ENCODE measurements at regions not wholly inside any gene's neighbourhood (a gene's known extent, or its start where the extent isn't known, plus 50 kb on each side); places are given as distances from the start of the nearest gene placed in this dataset.

DNA sequence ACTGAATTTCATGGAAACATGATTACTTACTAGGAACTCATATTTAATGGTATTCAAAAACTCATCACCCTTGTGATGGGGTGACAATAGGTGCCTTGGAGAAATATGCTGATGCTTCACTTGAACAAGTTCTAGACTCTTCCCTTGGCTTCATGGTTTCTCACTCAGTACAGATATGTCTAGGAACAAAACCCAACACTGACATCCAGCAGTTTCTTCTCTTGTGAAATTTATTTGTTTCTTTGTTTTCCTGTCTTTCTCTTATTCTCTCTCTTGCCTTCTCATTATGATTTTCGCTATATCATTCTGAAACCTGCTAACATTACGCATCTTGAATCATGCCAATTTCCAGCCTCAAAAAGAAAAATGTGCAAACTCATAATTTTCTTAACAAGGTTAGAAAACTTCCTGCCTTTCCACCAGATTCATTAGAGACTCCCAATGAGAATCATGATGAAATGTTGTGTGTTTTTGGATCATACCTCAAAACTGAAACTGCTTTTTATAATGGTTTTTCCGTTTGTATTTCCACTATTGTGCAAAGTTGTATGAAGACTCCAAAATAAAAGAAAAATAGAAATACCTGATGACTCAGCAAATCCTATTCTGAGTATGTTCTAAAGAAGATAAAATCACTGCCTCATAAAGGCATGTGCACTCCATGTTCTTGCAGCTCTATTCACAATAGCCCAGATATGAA, 1021.5 kb downstream of the TMEM121 start (continued):
- TF ChIP-seq, protein P1, sequence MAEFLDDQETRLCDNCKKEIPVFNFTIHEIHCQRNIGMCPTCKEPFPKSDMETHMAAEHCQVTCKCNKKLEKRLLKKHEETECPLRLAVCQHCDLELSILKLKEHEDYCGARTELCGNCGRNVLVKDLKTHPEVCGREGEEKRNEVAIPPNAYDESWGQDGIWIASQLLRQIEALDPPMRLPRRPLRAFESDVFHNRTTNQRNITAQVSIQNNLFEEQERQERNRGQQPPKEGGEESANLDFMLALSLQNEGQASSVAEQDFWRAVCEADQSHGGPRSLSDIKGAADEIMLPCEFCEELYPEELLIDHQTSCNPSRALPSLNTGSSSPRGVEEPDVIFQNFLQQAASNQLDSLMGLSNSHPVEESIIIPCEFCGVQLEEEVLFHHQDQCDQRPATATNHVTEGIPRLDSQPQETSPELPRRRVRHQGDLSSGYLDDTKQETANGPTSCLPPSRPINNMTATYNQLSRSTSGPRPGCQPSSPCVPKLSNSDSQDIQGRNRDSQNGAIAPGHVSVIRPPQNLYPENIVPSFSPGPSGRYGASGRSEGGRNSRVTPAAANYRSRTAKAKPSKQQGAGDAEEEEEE (CRISPR knock-in tag; IDR thresholded peaks at IDR 0.05; ENCODE audit: borderline replicate concordance) = no peak
- TF ChIP-seq ZFP36 (IDR thresholded peaks at IDR 0.05; ENCODE audit: borderline replicate concordance, low read depth, low read length, partially characterized antibody) (no peak), ZNF44 (CRISPR knock-in tag; IDR thresholded peaks at IDR 0.05) (no peak), ZNF468 (CRISPR knock-in tag; IDR thresholded peaks at IDR 0.05) (no peak), BCL6 (CRISPR knock-in tag; IDR thresholded peaks at IDR 0.05) (no peak), MAFK (conservative IDR thresholded peaks at IDR 0.05 in 1 of 2, IDR thresholded peaks at IDR 0.05 in 1 of 2; ENCODE audit: low read length in 2 of 2) (peak; percentile 93 to 97), GTF3A (CRISPR knock-in tag; conservative IDR thresholded peaks at IDR 0.05) (no peak), ZNF761 (CRISPR knock-in tag; conservative IDR thresholded peaks at IDR 0.05) (no peak), ZNF615 (CRISPR knock-in tag; IDR thresholded peaks at IDR 0.05; ENCODE audit: borderline replicate concordance) (no peak), HMGA1 (CRISPR knock-in tag; conservative IDR thresholded peaks at IDR 0.05) (no peak), CBX2 (IDR thresholded peaks at IDR 0.05; ENCODE audit: low read depth, low read length) (no peak), CBX2 (CRISPR knock-in tag; IDR thresholded peaks at IDR 0.05; ENCODE audit: low read depth) (no peak)

DNA sequence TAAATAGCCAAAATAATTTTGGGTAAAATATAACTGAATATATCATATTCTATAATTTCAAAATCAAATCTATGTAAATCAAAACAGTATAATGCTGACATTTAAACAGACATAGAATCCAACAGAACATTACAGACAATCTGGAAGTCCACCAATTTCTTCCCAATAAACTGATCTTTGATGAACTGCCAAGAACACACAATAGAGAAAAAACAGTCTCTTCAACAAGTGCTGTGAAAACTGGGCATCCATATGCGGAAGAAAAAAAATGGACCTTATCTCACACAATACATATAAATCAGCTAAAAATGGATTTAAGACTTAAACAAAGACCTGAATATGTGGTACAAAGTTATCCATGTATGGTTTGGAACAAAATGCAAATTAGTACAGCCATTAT, 1022.7 kb downstream of the TMEM121 start:
- H3K4me2 ChIP-seq (ENCODE audit: low read depth, low read length) = no peak overlapping the region
- intact Hi-C loops (cut with micrococcal nuclease; ENCODE audit: unreplicated experiment) (no loop called here), in situ Hi-C loops (cut with HindIII; ENCODE audit: extremely low pct_ligation_motif_present, low pct_unique_long_range_greater_than_20kb) (no loop called here)
- POLR2A ChIA-PET = no interaction called here
- FAIRE-seq (no peak), ATAC-seq (no peak), DNase-seq (ENCODE audit: low spot score) (no peak)
- BruUV-seq (replicated peaks) = no TSS peak
- CTCF ChIA-PET (ENCODE audit: low intra/inter-chr PET ratio, low total read pairs) = no interaction called here
- no peaks in the 10 kb centered on the region for H3K4me1 ChIP-seq (ENCODE audit: insufficient read depth, low read length)
- H4K20me1 ChIP-seq (ENCODE audit: insufficient read depth, low read length) = no peaks in the 10 kb centered on the region
- H3K79me2 ChIP-seq (ENCODE audit: insufficient read depth, low read length) = no peaks in the 10 kb centered on the region
- no peaks in the 10 kb centered on the region for H3K9me3 ChIP-seq (ENCODE audit: low read length)
- 3% methylated on average over 1 of the region's 1 CpG for WGBS (ENCODE audit: low lambda C conversion rate)
- H3K9ac ChIP-seq (ENCODE audit: insufficient read depth, low read depth, low read length) = no peak overlapping the region
- no peak overlapping the region for H2AFZ ChIP-seq (ENCODE audit: low read length)
- H3K27me3 ChIP-seq (ENCODE audit: control insufficient read depth in 1 of 2, insufficient read depth in 2 of 2, low read length in 2 of 2) = no peaks in the 10 kb centered on the region; a peak in 1 of 5 replicates
- no peak overlapping the region for H3K27ac ChIP-seq (ENCODE audit: extremely low read length, insufficient read depth, low read length)
- no peak overlapping the region for H3K4me3 ChIP-seq (replicated peaks in 1 of 3; ENCODE audit: insufficient read depth in 1 of 3, low read depth in 2 of 3, low read length in 3 of 3)
- no peaks in the 10 kb centered on the region for H3K36me3 ChIP-seq (replicated peaks in 1 of 2; ENCODE audit: control insufficient read depth in 1 of 2, insufficient read depth in 2 of 2, low read length in 2 of 2)
- TF ChIP-seq SOX13 (IDR thresholded peaks at IDR 0.05) (no peak), SOX13 (CRISPR knock-in tag; conservative IDR thresholded peaks at IDR 0.05 in 1 of 2, IDR thresholded peaks at IDR 0.05 in 1 of 2) (no peak), GATAD2A (CRISPR knock-in tag; IDR thresholded peaks at IDR 0.05) (no peak), POLR2A (IDR thresholded peaks at IDR 0.05; ENCODE audit: insufficient read depth in 1 of 2, low read depth in 2 of 2, low read length in 2 of 2) (no peak), ZNF614 (CRISPR knock-in tag; IDR thresholded peaks at IDR 0.05; ENCODE audit: borderline replicate concordance) (no peak), NKX3-1 (CRISPR knock-in tag; IDR thresholded peaks at IDR 0.05) (no peak), NFKBIZ (CRISPR knock-in tag; IDR thresholded peaks at IDR 0.05) (no peak)
- TF ChIP-seq, protein P2, sequence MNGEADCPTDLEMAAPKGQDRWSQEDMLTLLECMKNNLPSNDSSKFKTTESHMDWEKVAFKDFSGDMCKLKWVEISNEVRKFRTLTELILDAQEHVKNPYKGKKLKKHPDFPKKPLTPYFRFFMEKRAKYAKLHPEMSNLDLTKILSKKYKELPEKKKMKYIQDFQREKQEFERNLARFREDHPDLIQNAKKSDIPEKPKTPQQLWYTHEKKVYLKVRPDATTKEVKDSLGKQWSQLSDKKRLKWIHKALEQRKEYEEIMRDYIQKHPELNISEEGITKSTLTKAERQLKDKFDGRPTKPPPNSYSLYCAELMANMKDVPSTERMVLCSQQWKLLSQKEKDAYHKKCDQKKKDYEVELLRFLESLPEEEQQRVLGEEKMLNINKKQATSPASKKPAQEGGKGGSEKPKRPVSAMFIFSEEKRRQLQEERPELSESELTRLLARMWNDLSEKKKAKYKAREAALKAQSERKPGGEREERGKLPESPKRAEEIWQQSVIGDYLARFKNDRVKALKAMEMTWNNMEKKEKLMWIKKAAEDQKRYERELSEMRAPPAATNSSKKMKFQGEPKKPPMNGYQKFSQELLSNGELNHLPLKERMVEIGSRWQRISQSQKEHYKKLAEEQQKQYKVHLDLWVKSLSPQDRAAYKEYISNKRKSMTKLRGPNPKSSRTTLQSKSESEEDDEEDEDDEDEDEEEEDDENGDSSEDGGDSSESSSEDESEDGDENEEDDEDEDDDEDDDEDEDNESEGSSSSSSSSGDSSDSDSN (CRISPR knock-in tag; IDR thresholded peaks at IDR 0.05) = no peak

Data from HepG2 (cell line).